Stimulated activated CD8-positive, alpha-beta memory T cell treated with anti-CD3 and anti-CD28 coated beads, Interleukin-15, amount 100 ng/mL, for 48 hours (primary cell): ENCODE measurements at regions not wholly inside any gene's neighbourhood (a gene's known extent, or its start where the extent isn't known, plus 50 kb on each side); places are given as distances from the start of the nearest gene placed in this dataset.
"Not testable (repeated sequence)": the region's sequence is repeated elsewhere in the genome, so short reads cannot be mapped to it uniquely, and the experiment has no call there.

Source experiments
- DNase-seq, 2 donors: peaks; one replicate each; pipeline ENCODE4 v3.0.0-alpha.2; 2020; ENCODE audit warnings: low read depth in 2 of 2

DNA sequence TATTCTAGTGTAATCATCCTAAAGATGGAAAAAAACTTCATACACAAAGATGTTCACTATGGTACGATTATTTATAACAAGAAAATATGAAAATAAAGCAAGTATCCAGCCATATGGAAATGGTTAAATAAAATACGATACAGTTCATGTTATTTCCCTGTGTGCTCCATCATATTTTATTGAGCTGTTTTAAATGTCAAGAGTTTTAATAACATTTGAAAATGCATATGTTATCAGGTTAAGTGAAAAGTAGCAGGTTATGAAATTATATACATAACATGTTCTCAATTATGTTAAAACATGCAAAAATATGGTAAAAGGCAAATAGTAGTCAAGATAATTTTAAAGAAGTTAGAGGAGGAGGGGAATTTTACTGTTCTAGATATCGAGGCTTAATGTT lies 192.0 kb downstream of the HNRNPD start:
- DNase-seq = no peak

DNA sequence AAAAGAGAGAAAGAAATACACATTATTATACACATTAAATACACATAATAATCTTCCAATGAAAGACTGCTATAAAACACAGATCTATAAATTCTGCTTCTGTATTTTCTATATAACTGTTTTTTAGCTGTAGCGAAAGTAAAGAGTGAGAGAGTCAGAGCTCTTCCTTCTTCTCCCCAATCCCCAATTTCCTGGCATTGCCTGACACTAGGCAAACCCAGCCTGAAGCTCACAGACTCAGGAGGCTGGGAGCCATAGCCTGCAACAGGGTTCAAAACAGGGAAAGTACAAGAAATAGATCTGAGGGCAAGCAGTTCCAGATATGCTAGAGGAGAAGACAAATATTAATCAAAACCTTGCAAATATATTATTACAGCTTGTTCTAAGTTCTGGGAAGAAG lies 201.6 kb downstream of the HNRNPD start:
- DNase-seq = no peak

DNA sequence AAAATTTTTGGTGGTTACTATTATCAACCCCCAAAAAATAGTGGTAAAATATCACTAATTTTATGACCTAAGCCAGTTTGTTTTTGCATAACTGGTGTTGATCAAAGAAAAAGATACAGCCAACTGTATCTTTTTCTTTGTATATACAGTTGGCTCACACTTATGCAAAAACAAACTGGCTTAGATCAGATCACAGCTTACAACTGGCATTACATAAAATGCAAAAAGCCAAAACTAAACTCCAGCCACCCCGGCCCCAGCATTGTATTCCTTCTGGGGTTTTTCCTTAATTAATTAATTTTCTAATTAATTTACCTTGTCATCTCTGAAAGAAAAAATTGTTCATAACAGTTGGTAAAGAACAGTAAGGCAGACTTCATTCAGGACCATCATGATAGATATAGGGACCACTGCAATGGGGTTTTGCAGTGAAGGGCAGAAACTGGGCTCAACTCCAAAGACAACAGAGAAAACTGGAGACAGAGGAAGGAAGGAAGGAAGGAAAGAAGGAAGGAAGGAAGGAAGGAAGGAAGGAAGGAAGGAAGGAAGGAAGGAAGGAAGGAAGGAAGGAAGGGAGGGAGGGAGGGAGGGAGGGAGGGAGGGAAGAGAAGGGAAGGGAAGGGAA lies 202.1 kb downstream of the HNRNPD start:
- DNase-seq = no peak

- no peak for DNase-seq
These were observed 224.0 kb downstream of the HNRNPD start for GRCh38 chr4:82149750-82150149.

- no peak for DNase-seq
These were observed 227.9 kb downstream of the HNRNPD start for GRCh38 chr4:82145850-82146249.

GRCh38 chr4:82140422-82140821 lies 233.4 kb downstream of the HNRNPD start:
- no peak for DNase-seq

- DNase-seq = no peak
These were observed 234.5 kb downstream of the HNRNPD start for GRCh38 chr4:82139287-82139686.

DNA sequence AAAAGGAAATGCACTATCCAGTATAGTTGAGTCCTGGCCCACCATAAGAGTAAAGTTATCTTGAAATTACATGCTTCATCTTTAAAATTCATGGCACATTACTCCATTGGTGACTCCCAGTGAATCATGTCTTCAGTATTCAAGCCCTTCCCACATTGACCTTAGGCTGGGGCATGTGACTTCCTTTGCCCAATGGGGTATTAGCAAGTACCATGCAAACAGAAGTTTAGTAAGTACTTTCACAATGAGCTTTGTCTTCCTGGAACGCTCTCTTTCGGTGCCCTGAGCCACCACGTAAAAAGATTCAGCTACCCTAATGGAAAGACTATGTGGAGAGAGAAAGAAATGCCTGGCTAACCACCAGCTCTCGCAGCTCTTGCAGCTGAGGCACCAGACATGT lies 235.4 kb downstream of the HNRNPD start:
- no peak for DNase-seq

DNA sequence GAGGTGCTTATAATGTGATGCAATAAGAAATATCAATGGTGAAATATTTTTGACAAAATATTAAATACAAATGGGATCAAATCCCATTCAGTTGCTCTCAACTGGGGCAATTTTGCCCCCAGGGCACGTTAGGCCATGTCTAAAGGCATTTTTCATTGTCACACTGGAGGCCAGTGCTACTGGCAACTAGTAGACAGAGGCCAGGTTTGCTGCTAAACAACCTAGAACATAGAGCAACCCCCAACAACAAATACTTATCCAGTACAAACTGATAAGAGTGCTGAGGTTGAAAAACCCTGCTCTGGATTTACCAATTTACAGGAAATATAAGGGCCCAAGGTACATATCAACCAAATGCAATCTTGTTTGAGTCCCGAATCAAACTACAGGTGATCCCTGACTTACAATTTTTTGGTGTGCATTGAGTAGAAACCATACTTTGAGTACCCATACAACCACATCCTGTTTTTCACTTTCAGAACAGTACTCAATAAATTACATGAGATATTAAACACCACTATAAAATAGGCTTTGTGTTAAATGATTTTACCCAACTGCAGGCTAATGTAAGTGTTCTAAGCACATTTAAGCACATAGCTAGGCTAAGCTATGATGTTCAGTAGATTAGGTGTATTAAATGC lies 237.5 kb downstream of the HNRNPD start:
- DNase-seq = no peak

DNA sequence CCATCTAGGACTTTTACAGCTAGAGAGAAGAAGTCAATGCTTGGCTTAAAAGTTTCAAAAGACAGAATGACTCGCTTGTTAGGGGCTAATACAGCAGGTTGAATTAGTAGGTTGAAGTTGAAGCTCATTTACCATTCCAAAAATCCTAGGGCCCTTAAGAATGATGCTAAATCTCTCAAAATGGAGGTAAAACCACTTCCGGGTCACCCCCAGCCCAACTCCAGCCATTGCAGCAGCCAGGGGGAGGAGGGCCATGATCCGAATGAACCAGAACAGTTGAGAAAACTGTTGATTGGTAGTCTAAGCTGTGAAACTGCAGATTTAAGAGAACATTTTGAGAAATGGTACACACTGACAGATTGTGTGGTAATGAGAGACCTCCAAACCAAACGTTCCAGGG lies 245.4 kb downstream of the HNRNPD start:
- no peak for DNase-seq

GRCh38 chr4:82126512-82127040 lies 247.2 kb downstream of the HNRNPD start:
- no peak for DNase-seq

GRCh38 chr4:82125787-82126297 lies 247.9 kb downstream of the HNRNPD start:
- no peak for DNase-seq

DNA sequence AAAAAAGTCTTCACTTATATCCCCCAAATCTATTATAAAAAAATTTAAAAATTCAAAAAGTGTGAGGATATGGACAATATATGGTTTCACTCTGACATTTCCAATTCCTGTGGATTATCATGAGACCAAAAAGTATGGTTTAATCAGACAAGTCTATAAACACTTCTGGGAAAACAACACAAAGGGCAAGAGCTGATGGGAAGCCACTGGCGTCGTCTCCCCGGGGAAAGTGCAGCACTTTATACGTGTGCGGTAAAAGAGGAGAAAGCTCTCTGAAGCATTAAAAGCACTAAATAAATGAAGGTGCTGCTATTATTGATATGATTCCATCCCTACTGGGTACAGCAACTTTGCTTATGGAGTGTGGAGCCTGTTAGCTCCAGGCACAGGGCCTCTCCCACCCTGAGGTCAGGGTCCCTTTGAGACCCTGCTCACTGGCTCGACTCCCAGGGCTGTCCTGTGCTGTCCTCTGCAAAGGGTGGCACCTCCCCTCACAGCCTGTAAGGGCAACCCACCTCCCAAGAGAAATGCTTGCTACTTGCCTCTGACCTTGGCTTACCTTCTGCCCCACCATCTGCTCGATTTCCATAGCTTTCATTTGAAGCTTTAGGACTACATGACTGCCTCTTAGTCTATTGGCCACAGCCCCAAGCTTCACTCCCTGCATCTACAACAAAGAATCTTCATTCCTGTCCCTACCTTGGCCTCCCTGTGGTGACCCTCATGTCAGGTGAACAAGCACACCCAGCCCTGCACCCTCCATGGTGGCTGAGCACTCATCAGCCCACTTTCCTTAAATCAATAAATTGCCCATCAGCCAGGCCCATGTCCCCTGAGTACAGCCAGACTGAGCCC lies 248.6 kb downstream of the HNRNPD start:
- no peak for DNase-seq

- no peak for DNase-seq
These were observed 249.4 kb downstream of the HNRNPD start for GRCh38 chr4:82124365-82124764.

- DNase-seq = no peak
These were observed 249.9 kb downstream of the HNRNPD start for GRCh38 chr4:82123934-82124333.

DNA sequence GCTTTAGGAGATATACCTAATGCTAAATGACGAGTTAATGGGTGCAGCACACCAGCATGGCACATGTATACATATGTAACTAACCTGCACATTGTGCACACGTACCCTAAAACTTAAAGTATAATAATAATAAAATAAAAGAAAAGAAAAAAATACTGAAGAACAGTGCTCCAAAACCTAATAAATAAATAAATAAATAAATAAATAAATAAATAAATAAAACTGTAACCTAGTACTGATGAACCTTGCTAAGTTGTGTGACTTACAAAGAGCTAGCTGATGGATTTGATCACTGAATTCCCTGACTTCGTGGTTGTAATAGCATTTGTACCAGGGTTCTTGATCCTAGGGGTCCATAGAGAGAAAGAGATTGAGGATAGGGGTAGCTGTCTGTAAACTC lies 258.6 kb downstream of the HNRNPD start:
- not testable (repeated sequence) for DNase-seq

GRCh38 chr4:82108506-82108905 lies 265.3 kb downstream of the HNRNPD start:
- DNase-seq = no peak

GRCh38 chr4:82104578-82104977 lies 269.2 kb downstream of the HNRNPD start:
- no peak for DNase-seq

GRCh38 chr4:82099928-82100579 lies 273.7 kb downstream of the HNRNPD start:
- DNase-seq = no peak

GRCh38 chr4:82097504-82097903 lies 276.3 kb downstream of the HNRNPD start:
- DNase-seq = peak in 1 of 2 donors; percentile 0

- DNase-seq = no peak
These were observed 283.1 kb downstream of the HNRNPD start for GRCh38 chr4:82090717-82091116.

DNA sequence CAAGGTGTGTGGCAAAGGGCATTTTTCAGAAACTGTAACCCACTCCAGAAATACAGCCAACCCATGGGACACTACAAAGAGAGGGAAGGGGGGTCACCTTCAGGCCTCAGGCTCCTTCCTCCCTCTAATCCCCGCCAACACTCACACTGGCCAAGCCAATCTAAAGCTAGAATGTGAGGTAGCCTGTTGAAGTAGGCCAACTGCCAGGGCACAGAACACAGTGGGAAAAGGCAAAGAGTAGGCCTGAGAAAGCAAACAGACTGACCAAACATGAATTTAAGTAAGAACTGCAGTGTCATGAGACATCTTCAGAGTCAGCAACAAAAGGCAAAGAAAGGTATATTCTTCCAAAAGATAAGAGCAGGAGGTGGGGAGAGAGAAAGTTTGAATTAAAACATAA lies 289.0 kb downstream of the HNRNPD start:
- DNase-seq = no peak
